SHP77 treated with DMSO at 0.1 percent for 48 hours (cell line): ENCODE measurements at regions not wholly inside any gene's neighbourhood (a gene's known extent, or its start where the extent isn't known, plus 50 kb on each side); places are given as distances from the start of the nearest gene placed in this dataset.
"Not testable (repeated sequence)": the region's sequence is repeated elsewhere in the genome, so short reads cannot be mapped to it uniquely, and the experiment has no call there.

ENCODE experiments used
- DNase-seq: peaks from one replicate; lab custom pipeline; 2025; lab: John Stamatoyannopoulos, UW

GRCh38 chr9:38342532-38342931, 50.0 kb upstream of the ALDH1B1 start:
- no peak for DNase-seq

GRCh38 chr9:38342096-38342495, 50.4 kb upstream of the ALDH1B1 start:
- DNase-seq, result no peak

GRCh38 chr9:38339496-38339895, 53.0 kb upstream of the ALDH1B1 start:
- DNase-seq, result no peak

GRCh38 chr9:38339087-38339486, 53.4 kb upstream of the ALDH1B1 start:
- no peak for DNase-seq

- no peak for DNase-seq
Observed at GRCh38 chr9:38338342-38339018, 54.0 kb upstream of the ALDH1B1 start.

GRCh38 chr9:38337706-38338264, 54.7 kb upstream of the ALDH1B1 start:
- DNase-seq, result no peak

GRCh38 chr9:38337181-38337580, 55.3 kb upstream of the ALDH1B1 start:
- no peak for DNase-seq

GRCh38 chr9:38336341-38336740, 56.2 kb upstream of the ALDH1B1 start:
- no peak for DNase-seq

- no peak for DNase-seq
Observed at GRCh38 chr9:38335686-38336085, 56.8 kb upstream of the ALDH1B1 start.

GRCh38 chr9:38334234-38334633, 58.3 kb upstream of the ALDH1B1 start:
- no peak for DNase-seq

GRCh38 chr9:38333047-38333446, 59.5 kb upstream of the ALDH1B1 start:
- DNase-seq, result no peak

GRCh38 chr9:38332625-38333024, 59.9 kb upstream of the ALDH1B1 start:
- no peak for DNase-seq

GRCh38 chr9:38331141-38331540, 61.4 kb upstream of the ALDH1B1 start:
- DNase-seq, result no peak

- DNase-seq, result no peak
Observed at GRCh38 chr9:38329968-38330367, 62.5 kb upstream of the ALDH1B1 start.

- no peak for DNase-seq
Observed at GRCh38 chr9:38328765-38329164, 63.7 kb upstream of the ALDH1B1 start.

- DNase-seq, result no peak
Observed at GRCh38 chr9:38326122-38326521, 66.4 kb upstream of the ALDH1B1 start.

GRCh38 chr9:38324213-38324612, 68.3 kb upstream of the ALDH1B1 start:
- not testable (repeated sequence) for DNase-seq

GRCh38 chr9:38322937-38323336, 69.6 kb upstream of the ALDH1B1 start:
- no peak for DNase-seq

GRCh38 chr9:38319496-38320173, 72.9 kb upstream of the ALDH1B1 start:
- DNase-seq, result no peak

GRCh38 chr9:38318759-38319495, 73.6 kb upstream of the ALDH1B1 start:
- no peak for DNase-seq

- DNase-seq, result no peak
Observed at GRCh38 chr9:38316166-38316780, 76.2 kb upstream of the ALDH1B1 start.

GRCh38 chr9:38315085-38315595, 77.4 kb upstream of the ALDH1B1 start:
- no peak for DNase-seq
